Thyroid gland (tissue), 4 donors: ENCODE measurements at regions not wholly inside any gene's neighbourhood (a gene's known extent, or its start where the extent isn't known, plus 50 kb on each side); places are given as distances from the start of the nearest gene placed in this dataset.

Source experiments
- DNase-seq, 2 donors: peaks; one replicate each; pipeline ENCODE4 v3.0.0-alpha.2; 2019
- H3K27ac ChIP-seq, 3 donors: fragments of 200-600 bp; sonication (generic); 1 replicate in 2 of 3; 2 replicates in 1 of 3; pipeline ENCODE4 v1.5.1; 2016 to 2019; ENCODE audit warnings: mild to moderate bottlenecking in 1 of 3, moderate library complexity in 1 of 3
- H3K27me3 ChIP-seq: fragments of 200-600 bp; sonication (generic); one replicate; pipeline ENCODE4 v1.5.1; 2019
- H3K36me3 ChIP-seq, 2 donors: fragments of 200-600 bp; sonication (generic); one replicate each; pipeline ENCODE4 v1.5.1; 2016 to 2019
- H3K4me1 ChIP-seq, 2 donors: fragments of 200-600 bp; sonication (generic); one replicate each; pipeline ENCODE4 v1.5.1; 2017 to 2019
- H3K4me3 ChIP-seq, 3 donors: fragments of 200-600 bp; sonication (generic); replicated peaks in 1 of 3; 1 replicate in 2 of 3; 2 replicates in 1 of 3; pipeline ENCODE4 v1.5.1; 2016; ENCODE audit warnings: mild to moderate bottlenecking in 1 of 3
- H3K9me3 ChIP-seq: fragments of 200-600 bp; sonication (generic); one replicate; pipeline ENCODE4 v1.5.1; 2017
- POLR2A ChIP-seq, 2 donors: fragments of 450-650 bp; IDR thresholded peaks; one replicate each; pipeline ENCODE4 v1.6.1; 2017; ENCODE audit warnings: antibody characterized with exemption in 2 of 2, mild to moderate bottlenecking in 2 of 2, moderate library complexity in 1 of 2
- WGBS, 2 donors: methylation state at CpG; one replicate each; pipeline ENCODE4 v1.1.5; 2017; 5-methylcytosine and 5-hydroxymethylcytosine counted together
- intact Hi-C: fragments of 100-400 bp; cut with DNase I; formaldehyde crosslinking; loops from one replicate; pipeline ENCODE4 v1.15.1; 2023
- TF ChIP-seq, protein P1 (sequence below), 6 experiments: fragments of 200-600 bp in 3 of 6; fragments of 450-650 bp in 3 of 6; sonication (generic) in 3 of 6; IDR thresholded peaks; one replicate each; pipeline ENCODE4 v1.5.1; 2016 to 2019; ENCODE audit warnings: antibody characterized with exemption in 6 of 6, mild to moderate bottlenecking in 2 of 6, inconsistent platforms in 1 of 6, moderate library complexity in 1 of 6

DNA sequence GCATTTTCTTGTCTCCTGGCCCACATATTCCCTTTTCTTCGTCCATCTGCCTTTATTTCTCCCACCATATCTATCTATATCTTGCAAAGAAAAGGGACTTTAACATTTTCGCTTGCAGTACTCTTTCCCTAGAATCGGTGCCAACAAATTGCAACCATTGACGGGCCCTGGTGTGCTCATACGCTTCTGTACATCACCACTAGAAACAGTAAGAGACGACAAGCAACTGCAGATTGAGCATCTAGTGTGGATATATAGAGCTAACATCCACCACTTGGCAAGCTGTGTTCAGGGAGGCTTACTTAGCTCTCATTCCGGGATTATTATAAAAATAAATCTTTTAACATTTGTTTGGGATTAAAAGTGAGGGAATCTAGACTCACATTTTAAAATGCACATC is 230.8 kb upstream of the PKN2 start:
- WGBS, 2 donors: 86 to 88% methylated on average over 7 of the region's 7 CpGs
- Histone ChIP-seq H3K27ac (no peak overlapping the region), H3K36me3 (no peaks in the 10 kb centered on the region), H3K4me3 (no peak overlapping the region), H3K4me1 (no peaks in the 10 kb centered on the region), H3K27me3 (no peaks in the 10 kb centered on the region), H3K9me3 (no peaks in the 10 kb centered on the region)
- intact Hi-C loops: no loop called here
- DNase-seq: no peak
- TF ChIP-seq, protein P1, sequence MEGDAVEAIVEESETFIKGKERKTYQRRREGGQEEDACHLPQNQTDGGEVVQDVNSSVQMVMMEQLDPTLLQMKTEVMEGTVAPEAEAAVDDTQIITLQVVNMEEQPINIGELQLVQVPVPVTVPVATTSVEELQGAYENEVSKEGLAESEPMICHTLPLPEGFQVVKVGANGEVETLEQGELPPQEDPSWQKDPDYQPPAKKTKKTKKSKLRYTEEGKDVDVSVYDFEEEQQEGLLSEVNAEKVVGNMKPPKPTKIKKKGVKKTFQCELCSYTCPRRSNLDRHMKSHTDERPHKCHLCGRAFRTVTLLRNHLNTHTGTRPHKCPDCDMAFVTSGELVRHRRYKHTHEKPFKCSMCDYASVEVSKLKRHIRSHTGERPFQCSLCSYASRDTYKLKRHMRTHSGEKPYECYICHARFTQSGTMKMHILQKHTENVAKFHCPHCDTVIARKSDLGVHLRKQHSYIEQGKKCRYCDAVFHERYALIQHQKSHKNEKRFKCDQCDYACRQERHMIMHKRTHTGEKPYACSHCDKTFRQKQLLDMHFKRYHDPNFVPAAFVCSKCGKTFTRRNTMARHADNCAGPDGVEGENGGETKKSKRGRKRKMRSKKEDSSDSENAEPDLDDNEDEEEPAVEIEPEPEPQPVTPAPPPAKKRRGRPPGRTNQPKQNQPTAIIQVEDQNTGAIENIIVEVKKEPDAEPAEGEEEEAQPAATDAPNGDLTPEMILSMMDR (IDR thresholded peaks at IDR 0.05): no peak
- TF ChIP-seq POLR2A (IDR thresholded peaks at IDR 0.05): no peak

DNA sequence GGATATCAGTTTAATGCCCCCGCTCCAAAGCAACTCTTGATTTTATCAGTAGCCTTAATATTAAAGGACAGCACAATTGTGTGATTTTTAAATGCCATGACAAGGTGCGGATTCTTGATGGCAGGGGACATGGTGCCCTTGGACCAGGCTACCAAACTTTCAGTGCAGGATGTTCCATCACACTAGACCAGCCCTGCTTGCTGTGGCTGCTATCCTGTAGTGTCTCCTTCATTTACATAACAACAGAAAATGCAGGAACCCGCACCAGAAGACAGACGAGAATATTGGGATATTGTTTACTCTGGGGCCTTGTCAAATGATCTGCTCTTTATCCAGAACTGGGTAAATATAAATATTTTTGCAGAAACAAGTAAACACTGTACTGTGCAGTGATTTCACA is 229.3 kb upstream of the PKN2 start:
- Histone ChIP-seq H3K9me3 (no peaks in the 10 kb centered on the region), H3K4me1 (no peaks in the 10 kb centered on the region), H3K36me3 (no peaks in the 10 kb centered on the region), H3K4me3 (no peak overlapping the region), H3K27me3 (no peaks in the 10 kb centered on the region), H3K27ac (no peak overlapping the region)
- WGBS, 2 donors: 74 to 77% methylated on average over 4 of the region's 4 CpGs
- intact Hi-C loops: no loop called here
- TF ChIP-seq, protein P1 (IDR thresholded peaks at IDR 0.05): no peak
- no peak for TF ChIP-seq POLR2A (IDR thresholded peaks at IDR 0.05)
- DNase-seq: no peak

DNA sequence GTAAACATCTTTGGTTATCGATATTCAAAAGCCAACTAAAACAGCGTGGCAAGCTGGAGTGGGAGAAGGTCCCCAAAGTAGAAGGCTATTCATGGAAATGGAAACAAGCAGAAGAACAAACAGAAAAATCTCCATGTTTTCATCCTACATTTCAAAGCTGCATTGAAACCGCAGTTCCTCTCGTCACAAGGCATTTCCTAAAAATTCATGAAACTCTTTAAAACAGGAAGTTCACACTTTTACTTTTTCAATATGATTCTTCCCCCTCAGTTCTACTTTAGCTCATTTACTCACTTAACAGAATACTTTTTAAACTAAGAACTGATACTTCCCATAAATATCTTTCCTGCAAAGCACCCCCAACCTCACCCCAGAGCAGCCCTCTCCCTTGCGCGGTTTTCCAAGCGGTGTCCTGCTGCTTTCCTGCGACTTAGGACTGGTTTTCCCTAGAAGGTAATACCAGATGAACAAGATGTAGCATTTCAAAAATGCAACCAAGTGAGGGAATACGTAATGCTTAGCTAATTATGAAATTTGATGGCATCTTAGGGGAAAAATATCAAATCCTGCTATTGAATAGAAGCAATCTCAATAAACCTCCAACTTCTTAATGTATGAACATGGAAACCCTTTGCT is 228.3 kb upstream of the PKN2 start:
- no peak for DNase-seq
- intact Hi-C loops: no loop called here
- no peaks in the 10 kb centered on the region for H3K27me3 ChIP-seq
- no peaks in the 10 kb centered on the region for H3K36me3 ChIP-seq
- no peak overlapping the region for H3K4me3 ChIP-seq
- no peaks in the 10 kb centered on the region for H3K4me1 ChIP-seq
- no peak overlapping the region for H3K27ac ChIP-seq
- TF ChIP-seq POLR2A (IDR thresholded peaks at IDR 0.05): no peak
- whole genome bisulfite sequencing, 2 donors: 67 to 68% methylated on average over 9 of the region's 9 CpGs
- H3K9me3 ChIP-seq: no peaks in the 10 kb centered on the region

DNA sequence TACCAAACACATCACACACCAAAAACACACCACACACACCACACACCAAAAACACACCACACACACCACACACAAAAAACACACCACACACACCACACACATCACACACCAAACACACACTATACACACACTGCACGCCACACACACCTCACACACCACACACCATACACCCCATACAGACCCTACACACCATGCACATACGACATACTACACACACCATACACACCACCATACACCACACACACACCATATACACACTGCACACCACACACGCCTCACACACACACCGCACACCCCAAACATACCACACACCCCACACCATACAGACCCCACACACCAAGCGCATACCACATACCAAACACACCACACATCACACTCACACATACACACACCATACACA is 226.9 kb upstream of the PKN2 start:
- H3K36me3 ChIP-seq: no peaks in the 10 kb centered on the region
- no peak overlapping the region for H3K4me3 ChIP-seq
- H3K27me3 ChIP-seq: no peaks in the 10 kb centered on the region
- TF ChIP-seq, protein P1 (IDR thresholded peaks at IDR 0.05): no peak
- TF ChIP-seq POLR2A (IDR thresholded peaks at IDR 0.05): no peak
- no peak for DNase-seq
- intact Hi-C loops: no loop called here
- H3K27ac ChIP-seq: no peak overlapping the region
- H3K9me3 ChIP-seq: no peaks in the 10 kb centered on the region
- 97% methylated on average over 5 of the region's 5 CpGs for WGBS, 2 donors
- no peaks in the 10 kb centered on the region for H3K4me1 ChIP-seq

DNA sequence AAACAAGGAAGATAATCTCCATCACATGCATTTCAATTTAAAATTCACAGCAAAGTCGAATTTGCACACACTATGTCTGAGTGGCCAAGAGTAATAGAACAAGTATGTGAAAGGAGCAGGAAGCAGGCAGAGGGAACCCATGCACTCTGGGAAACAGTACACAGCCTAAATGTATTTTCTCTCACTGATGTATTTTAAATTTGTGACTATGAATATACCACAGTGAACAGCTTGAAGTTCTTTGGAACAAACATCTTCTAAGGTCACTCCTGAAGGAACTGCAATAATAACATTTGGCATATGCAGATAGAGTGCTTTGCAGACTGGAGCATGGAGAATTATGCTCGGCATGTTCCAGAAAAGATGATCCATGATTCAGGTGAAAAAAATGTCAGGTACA is 223.1 kb upstream of the PKN2 start:
- no peak for DNase-seq
- intact Hi-C loops: no loop called here
- no peaks in the 10 kb centered on the region for H3K27me3 ChIP-seq
- TF ChIP-seq POLR2A (IDR thresholded peaks at IDR 0.05): no peak
- TF ChIP-seq, protein P1 (IDR thresholded peaks at IDR 0.05): no peak
- WGBS, 2 donors: 76 to 92% methylated on average over 2 of the region's 2 CpGs
- no peaks in the 10 kb centered on the region for H3K9me3 ChIP-seq
- no peaks in the 10 kb centered on the region for H3K36me3 ChIP-seq
- no peak overlapping the region for H3K27ac ChIP-seq
- no peak overlapping the region for H3K4me3 ChIP-seq
- H3K4me1 ChIP-seq: no peaks in the 10 kb centered on the region

DNA sequence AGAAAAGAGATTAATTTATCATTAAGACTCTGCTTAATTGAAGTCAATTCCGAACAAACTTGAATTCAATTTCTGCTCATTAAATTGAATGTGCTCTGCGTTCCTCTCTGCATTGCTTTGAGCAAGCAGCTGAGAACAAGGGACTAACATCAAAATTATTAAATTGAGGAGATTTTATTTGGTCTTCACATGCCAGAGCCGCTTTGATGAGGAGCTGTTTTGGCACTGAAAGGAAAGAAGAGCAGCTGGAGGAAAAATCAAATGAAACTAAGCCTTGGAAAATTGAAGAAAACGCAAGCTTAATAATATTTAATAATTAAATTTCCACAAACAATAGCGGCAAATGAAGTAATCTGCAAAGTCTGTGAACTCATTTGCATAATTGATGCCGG is 222.0 kb upstream of the PKN2 start:
- Histone ChIP-seq H3K4me3 (no peak overlapping the region), H3K9me3 (no peaks in the 10 kb centered on the region), H3K36me3 (no peaks in the 10 kb centered on the region), H3K4me1 (no peaks in the 10 kb centered on the region), H3K27ac (no peak overlapping the region), H3K27me3 (no peaks in the 10 kb centered on the region)
- TF ChIP-seq, protein P1 (IDR thresholded peaks at IDR 0.05): no peak
- TF ChIP-seq POLR2A (IDR thresholded peaks at IDR 0.05): no peak
- intact Hi-C loops: no loop called here
- 41 to 46% methylated on average over 6 of the region's 6 CpGs for WGBS, 2 donors
- DNase-seq: no peak
